Lower lobe of right lung (tissue), 2 donors: ENCODE measurements at regions not wholly inside any gene's neighbourhood (a gene's known extent, or its start where the extent isn't known, plus 50 kb on each side); places are given as distances from the start of the nearest gene placed in this dataset.

Experiments
- ATAC-seq, 2 donors: fragments of 200-7000 bp; cut with Tn5 transposase; one replicate each; pipeline ENCODE4 v1.9.1; 2020 to 2022; ENCODE audit warnings: mild to moderate bottlenecking in 2 of 2, moderate library complexity in 2 of 2
- DNase-seq: peaks from one replicate; pipeline ENCODE4 v3.0.0-alpha.2; 2020
- H3K27ac ChIP-seq: fragments of 200-600 bp; one replicate; pipeline ENCODE4 v1.8.0; 2022
- H3K27me3 ChIP-seq: fragments of 200-600 bp; one replicate; pipeline ENCODE4 v1.8.0; 2022; ENCODE audit warnings: low read depth
- H3K36me3 ChIP-seq: fragments of 200-600 bp; one replicate; pipeline ENCODE4 v1.8.0; 2022; ENCODE audit warnings: mild to moderate bottlenecking
- H3K4me1 ChIP-seq: fragments of 200-600 bp; one replicate; pipeline ENCODE4 v1.8.0; 2022
- H3K4me3 ChIP-seq: fragments of 200-600 bp; one replicate; pipeline ENCODE4 v1.8.0; 2022; ENCODE audit warnings: mild to moderate bottlenecking
- H3K9me3 ChIP-seq: fragments of 200-600 bp; one replicate; pipeline ENCODE4 v1.8.0; 2022
- intact Hi-C: fragments of 100-400 bp; cut with DNase I; formaldehyde crosslinking; loops from one replicate; pipeline ENCODE4 v1.11.0; 2022
- TF ChIP-seq, protein P1 (sequence below): fragments of 200-600 bp; IDR thresholded peaks from one replicate; pipeline ENCODE4 v1.8.0; 2022; ENCODE audit warnings: antibody characterized with exemption, mild to moderate bottlenecking
- donor health status: DM: no; HTN: yes; CAD: no; lungs with severe emphysema.

DNA sequence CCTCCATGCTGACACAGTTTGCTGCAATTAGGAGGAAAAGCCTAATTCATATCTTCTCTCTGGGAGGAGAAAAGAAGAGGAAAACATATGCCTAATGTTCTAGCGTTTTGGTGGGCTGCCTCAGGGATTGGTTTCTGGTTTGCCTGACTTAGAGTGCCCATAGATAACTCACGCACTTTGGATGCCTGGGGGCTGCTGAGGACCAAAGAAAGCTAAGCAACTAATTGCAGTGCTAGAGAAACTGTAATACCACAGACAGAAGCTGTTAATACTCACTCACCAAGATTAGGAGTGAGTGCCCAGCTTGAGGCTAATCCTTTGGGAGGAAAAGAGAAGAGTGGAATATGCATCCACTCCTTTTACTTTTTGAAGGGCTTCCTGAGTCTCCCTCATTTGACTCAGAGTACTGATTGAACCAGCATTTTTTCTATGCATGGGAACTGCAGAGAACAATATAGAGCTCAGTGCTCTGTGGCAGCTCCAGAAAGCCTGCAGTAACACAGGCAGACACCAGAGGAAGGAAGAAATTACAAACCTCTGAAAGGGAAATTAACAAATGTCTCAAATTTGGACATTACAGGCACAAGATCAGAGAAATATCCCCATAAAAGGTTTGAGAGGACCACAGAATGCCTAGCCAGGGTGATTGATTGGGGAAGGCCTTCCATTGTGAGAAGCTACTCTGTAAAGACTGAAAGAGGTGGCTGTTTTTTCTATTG lies 666.4 kb downstream of the OLFM4 start:
- intact Hi-C loops = no loop called here
- Histone ChIP-seq H3K4me3 (no peak overlapping the region), H3K9me3 (peaks cover 9% of the 10 kb centered on the region), H3K27me3 (no peaks in the 10 kb centered on the region), H3K36me3 (no peaks in the 10 kb centered on the region), H3K4me1 (no peaks in the 10 kb centered on the region), H3K27ac (no peak overlapping the region)
- no peak for DNase-seq
- ATAC-seq = no peak
- TF ChIP-seq, protein P1, sequence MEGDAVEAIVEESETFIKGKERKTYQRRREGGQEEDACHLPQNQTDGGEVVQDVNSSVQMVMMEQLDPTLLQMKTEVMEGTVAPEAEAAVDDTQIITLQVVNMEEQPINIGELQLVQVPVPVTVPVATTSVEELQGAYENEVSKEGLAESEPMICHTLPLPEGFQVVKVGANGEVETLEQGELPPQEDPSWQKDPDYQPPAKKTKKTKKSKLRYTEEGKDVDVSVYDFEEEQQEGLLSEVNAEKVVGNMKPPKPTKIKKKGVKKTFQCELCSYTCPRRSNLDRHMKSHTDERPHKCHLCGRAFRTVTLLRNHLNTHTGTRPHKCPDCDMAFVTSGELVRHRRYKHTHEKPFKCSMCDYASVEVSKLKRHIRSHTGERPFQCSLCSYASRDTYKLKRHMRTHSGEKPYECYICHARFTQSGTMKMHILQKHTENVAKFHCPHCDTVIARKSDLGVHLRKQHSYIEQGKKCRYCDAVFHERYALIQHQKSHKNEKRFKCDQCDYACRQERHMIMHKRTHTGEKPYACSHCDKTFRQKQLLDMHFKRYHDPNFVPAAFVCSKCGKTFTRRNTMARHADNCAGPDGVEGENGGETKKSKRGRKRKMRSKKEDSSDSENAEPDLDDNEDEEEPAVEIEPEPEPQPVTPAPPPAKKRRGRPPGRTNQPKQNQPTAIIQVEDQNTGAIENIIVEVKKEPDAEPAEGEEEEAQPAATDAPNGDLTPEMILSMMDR = no peak

DNA sequence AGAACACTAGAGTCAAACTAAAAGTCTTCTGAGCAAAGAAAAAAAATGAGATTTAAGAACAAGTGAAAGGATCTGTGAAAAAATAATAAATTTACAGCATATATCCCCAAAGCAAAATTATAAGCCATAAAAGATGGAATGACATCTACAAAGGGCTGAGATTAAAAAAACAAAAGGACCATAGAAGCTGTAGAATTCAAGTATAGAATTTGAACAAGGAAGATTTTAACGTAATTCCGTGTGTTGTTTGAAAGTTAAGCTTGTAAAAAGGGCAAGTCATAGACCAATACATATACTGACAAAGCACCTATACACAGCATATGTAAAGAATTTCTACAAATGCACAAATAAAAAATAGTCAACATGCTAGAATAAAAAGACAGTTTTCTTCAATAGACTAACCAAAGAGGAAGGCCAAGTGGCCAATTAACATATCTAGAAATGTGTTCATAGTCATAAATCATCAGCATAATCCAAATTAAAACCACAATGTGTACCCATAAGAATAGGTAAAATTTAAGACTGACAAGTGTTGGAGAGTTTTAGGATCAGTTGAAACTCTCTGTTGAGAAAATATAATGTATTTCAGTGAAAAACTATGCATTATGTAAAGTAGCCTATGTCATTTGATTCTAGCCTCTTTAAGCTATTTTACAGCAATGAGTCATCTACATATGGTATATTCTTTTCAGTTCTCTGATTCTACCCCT lies 674.9 kb downstream of the OLFM4 start:
- H3K9me3 ChIP-seq = peaks cover 3% of the 10 kb centered on the region
- intact Hi-C loops = no loop called here
- H3K36me3 ChIP-seq = no peaks in the 10 kb centered on the region
- H3K4me3 ChIP-seq = no peak overlapping the region
- ATAC-seq (no peak), DNase-seq (no peak)
- TF ChIP-seq, protein P1 = no peak
- H3K4me1 ChIP-seq = no peaks in the 10 kb centered on the region
- H3K27me3 ChIP-seq = no peaks in the 10 kb centered on the region
- no peak overlapping the region for H3K27ac ChIP-seq

DNA sequence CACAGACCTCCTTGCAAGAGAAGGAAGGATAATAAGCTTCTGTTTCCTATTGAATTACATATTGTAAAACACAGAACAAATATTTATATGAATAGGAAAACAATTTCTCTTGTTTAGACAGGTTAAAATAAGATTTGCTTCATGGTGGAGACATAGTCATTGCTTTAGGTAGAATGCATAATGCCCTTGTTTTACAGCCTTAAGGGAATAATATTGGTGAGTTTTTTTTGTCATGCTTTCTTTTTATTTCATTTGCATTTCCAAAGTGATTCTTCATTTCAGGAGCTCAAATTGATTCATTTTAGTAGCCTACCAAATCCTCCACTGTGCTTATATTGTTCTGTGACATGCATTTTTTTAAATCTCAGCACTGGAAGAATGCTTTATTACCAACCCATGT lies 690.7 kb downstream of the OLFM4 start:
- Histone ChIP-seq H3K27me3 (no peaks in the 10 kb centered on the region), H3K4me1 (no peaks in the 10 kb centered on the region), H3K4me3 (no peak overlapping the region), H3K9me3 (peaks cover 15% of the 10 kb centered on the region), H3K27ac (no peak overlapping the region), H3K36me3 (no peaks in the 10 kb centered on the region)
- ATAC-seq = no peak
- intact Hi-C loops = no loop called here
- DNase-seq = no peak
- TF ChIP-seq, protein P1 = no peak

DNA sequence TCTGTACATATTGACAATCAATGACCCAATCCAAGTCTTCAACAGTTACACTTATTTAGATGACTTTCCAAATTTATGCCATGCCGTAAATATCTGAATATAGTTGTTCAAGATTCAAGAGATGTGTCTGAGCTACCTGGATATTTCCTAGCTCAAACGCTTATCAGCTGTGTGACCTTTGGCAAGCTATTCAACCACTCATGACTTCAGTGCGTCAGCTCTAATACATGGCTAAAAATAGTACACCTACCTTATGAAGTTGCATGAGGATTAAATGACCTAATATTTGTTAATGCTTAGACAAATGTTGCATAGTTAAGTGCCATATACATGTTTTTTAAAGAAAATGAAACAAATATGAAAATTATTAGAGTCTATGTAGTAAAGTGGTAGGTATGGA lies 704.1 kb downstream of the OLFM4 start:
- DNase-seq (no peak), ATAC-seq (no peak)
- Histone ChIP-seq H3K9me3 (no peaks in the 10 kb centered on the region), H3K27ac (no peak overlapping the region), H3K27me3 (no peaks in the 10 kb centered on the region), H3K4me1 (no peaks in the 10 kb centered on the region), H3K36me3 (no peaks in the 10 kb centered on the region), H3K4me3 (no peak overlapping the region)
- TF ChIP-seq, protein P1 = no peak
- intact Hi-C loops = no loop called here

DNA sequence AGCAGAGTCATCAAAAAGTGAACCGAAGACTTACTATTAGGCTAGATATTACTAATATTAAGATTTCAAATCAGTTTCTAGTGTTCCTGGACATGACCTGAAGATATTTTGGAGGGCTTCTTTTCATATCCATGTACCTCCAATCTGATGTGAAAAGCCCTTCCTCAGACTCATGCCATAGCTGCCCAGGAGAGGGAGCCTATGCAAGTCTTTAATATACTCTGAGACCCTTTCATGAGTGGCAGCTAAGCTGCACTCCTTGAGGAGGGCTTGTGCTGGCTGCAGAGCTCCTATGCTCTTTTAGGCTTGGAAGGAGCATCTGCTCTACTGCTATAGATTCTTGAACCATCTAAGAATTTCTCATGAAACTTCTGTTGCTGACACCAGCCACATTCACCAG lies 715.3 kb downstream of the OLFM4 start:
- Histone ChIP-seq H3K27me3 (no peaks in the 10 kb centered on the region), H3K9me3 (no peaks in the 10 kb centered on the region), H3K27ac (no peak overlapping the region), H3K36me3 (no peaks in the 10 kb centered on the region), H3K4me3 (no peak overlapping the region), H3K4me1 (no peaks in the 10 kb centered on the region)
- TF ChIP-seq, protein P1 = no peak
- intact Hi-C loops = no loop called here
- DNase-seq (no peak), ATAC-seq (no peak)
